ENCODE measurements at regions not wholly inside any gene's neighbourhood (a gene's known extent, or its start where the extent isn't known, plus 50 kb on each side); places are given as distances from the start of the nearest gene placed in this dataset.

DNA sequence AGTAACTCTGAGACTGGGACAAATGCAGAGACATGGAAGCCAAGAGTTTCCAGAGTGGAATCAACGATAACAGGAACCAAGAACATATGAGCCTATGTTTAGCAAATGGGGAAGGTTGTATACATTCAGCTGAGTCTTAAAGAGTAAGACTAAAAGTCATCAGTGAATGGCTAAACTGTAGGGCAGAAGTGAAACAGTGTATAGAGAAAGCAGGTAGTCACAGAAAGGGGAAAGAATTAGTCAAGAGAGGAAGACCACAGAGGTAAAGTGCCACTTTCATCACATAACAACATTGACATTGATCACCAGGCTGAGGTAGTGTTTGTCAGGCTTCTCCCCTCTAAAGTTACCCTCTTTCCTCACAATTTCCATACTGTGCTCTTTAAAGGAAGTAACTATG lies 306.5 kb upstream of the SPTLC3 start:
- no peak overlapping the region for H3K27ac ChIP-seq (ENCODE audit: extremely low read depth, low read depth, low read length)
- no peaks in the 10 kb centered on the region for H3K4me1 ChIP-seq (ENCODE audit: control insufficient read depth, insufficient read depth, low read length)
- ChIA-PET CTCF (interaction anchor here (0.6 kb wide), 1 partner anchor 26 kb away, joined by 3 read pairs; no protein-coding TSS in a partner anchor), POLR2A (no interaction called here)
- no peak overlapping the region for H3K4me3 ChIP-seq (ENCODE audit: low read depth, low read length)
- TF ChIP-seq ZBTB7A (tag by site-specific recombination; IDR thresholded peaks at IDR 0.05; ENCODE audit: low read depth) (no peak), ZNF555 (tag by site-specific recombination; conservative IDR thresholded peaks at IDR 0.05) (no peak), ZNF626 (tag by site-specific recombination; IDR thresholded peaks at IDR 0.05) (no peak), ZNF175 (tag by site-specific recombination; IDR thresholded peaks at IDR 0.05) (no peak), ZNF48 (tag by site-specific recombination; IDR thresholded peaks at IDR 0.05) (no peak), HOXD13 (CRISPR knock-in tag; IDR thresholded peaks at IDR 0.05; ENCODE audit: borderline replicate concordance) (no peak), ZFP3 (tag by site-specific recombination; IDR thresholded peaks at IDR 0.05; ENCODE audit: low read depth) (no peak), TRIM28 (IDR thresholded peaks at IDR 0.05; ENCODE audit: borderline replicate concordance, low read length) (no peak), SP7 (tag by site-specific recombination; IDR thresholded peaks at IDR 0.05) (no peak), OSR2 (tag by site-specific recombination; IDR thresholded peaks at IDR 0.05) (no peak), ZNF530 (tag by site-specific recombination; IDR thresholded peaks at IDR 0.05; ENCODE audit: low read depth) (no peak), ZNF571 (tag by site-specific recombination; IDR thresholded peaks at IDR 0.05) (no peak)
- TF ChIP-seq, protein P1, sequence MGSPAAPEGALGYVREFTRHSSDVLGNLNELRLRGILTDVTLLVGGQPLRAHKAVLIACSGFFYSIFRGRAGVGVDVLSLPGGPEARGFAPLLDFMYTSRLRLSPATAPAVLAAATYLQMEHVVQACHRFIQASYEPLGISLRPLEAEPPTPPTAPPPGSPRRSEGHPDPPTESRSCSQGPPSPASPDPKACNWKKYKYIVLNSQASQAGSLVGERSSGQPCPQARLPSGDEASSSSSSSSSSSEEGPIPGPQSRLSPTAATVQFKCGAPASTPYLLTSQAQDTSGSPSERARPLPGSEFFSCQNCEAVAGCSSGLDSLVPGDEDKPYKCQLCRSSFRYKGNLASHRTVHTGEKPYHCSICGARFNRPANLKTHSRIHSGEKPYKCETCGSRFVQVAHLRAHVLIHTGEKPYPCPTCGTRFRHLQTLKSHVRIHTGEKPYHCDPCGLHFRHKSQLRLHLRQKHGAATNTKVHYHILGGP (tag by site-specific recombination; IDR thresholded peaks at IDR 0.05): no peak
- TF ChIP-seq, protein P2, sequence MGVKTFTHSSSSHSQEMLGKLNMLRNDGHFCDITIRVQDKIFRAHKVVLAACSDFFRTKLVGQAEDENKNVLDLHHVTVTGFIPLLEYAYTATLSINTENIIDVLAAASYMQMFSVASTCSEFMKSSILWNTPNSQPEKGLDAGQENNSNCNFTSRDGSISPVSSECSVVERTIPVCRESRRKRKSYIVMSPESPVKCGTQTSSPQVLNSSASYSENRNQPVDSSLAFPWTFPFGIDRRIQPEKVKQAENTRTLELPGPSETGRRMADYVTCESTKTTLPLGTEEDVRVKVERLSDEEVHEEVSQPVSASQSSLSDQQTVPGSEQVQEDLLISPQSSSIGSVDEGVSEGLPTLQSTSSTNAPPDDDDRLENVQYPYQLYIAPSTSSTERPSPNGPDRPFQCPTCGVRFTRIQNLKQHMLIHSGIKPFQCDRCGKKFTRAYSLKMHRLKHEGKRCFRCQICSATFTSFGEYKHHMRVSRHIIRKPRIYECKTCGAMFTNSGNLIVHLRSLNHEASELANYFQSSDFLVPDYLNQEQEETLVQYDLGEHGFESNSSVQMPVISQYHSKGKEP (tag by site-specific recombination; IDR thresholded peaks at IDR 0.05): no peak
- TF ChIP-seq, protein P3, sequence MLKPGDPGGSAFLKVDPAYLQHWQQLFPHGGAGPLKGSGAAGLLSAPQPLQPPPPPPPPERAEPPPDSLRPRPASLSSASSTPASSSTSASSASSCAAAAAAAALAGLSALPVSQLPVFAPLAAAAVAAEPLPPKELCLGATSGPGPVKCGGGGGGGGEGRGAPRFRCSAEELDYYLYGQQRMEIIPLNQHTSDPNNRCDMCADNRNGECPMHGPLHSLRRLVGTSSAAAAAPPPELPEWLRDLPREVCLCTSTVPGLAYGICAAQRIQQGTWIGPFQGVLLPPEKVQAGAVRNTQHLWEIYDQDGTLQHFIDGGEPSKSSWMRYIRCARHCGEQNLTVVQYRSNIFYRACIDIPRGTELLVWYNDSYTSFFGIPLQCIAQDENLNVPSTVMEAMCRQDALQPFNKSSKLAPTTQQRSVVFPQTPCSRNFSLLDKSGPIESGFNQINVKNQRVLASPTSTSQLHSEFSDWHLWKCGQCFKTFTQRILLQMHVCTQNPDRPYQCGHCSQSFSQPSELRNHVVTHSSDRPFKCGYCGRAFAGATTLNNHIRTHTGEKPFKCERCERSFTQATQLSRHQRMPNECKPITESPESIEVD (tag by site-specific recombination; IDR thresholded peaks at IDR 0.05): no peak
- H3K9me3 ChIP-seq (ENCODE audit: control insufficient read depth, insufficient read depth, low read depth, low read length): no peaks in the 10 kb centered on the region
- H3K36me3 ChIP-seq (ENCODE audit: control insufficient read depth in 2 of 2, insufficient read depth in 1 of 2, low read length in 2 of 2): no peaks in the 10 kb centered on the region

DNA sequence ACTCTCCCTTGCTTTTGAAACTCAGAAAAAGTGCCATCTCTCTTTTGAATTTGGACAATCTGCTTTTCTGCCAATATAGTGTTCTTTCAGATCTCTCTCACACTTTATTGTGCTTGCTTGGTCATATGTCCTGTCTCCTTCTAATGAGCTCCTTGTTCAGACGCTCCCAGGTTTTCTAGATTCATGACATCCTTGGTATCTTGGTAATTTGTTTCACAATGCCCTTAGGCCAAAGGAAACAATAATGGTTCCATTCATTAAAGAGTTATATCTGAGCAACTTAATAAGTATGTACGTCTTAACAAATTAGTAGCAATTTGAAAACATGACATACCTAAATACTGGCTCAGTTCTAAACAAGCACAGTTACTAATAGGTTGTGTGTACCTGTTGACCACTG lies 293.4 kb upstream of the SPTLC3 start:
- Histone ChIP-seq H3K36me3 (ENCODE audit: control insufficient read depth in 2 of 2, insufficient read depth in 1 of 2, low read length in 2 of 2) (no peaks in the 10 kb centered on the region), H3K4me3 (ENCODE audit: low read depth, low read length) (no peak overlapping the region), H3K27ac (ENCODE audit: extremely low read depth, low read depth, low read length) (no peak overlapping the region), H3K9me3 (ENCODE audit: control insufficient read depth, insufficient read depth, low read depth, low read length) (no peaks in the 10 kb centered on the region), H3K4me1 (ENCODE audit: control insufficient read depth, insufficient read depth, low read length) (no peaks in the 10 kb centered on the region)
- ChIA-PET CTCF (no interaction called here), POLR2A (no interaction called here)
- TF ChIP-seq ZNF169 (tag by site-specific recombination; IDR thresholded peaks at IDR 0.05) (no peak), ZNF555 (tag by site-specific recombination; conservative IDR thresholded peaks at IDR 0.05) (no peak), KLF1 (tag by site-specific recombination; IDR thresholded peaks at IDR 0.05) (no peak)

DNA sequence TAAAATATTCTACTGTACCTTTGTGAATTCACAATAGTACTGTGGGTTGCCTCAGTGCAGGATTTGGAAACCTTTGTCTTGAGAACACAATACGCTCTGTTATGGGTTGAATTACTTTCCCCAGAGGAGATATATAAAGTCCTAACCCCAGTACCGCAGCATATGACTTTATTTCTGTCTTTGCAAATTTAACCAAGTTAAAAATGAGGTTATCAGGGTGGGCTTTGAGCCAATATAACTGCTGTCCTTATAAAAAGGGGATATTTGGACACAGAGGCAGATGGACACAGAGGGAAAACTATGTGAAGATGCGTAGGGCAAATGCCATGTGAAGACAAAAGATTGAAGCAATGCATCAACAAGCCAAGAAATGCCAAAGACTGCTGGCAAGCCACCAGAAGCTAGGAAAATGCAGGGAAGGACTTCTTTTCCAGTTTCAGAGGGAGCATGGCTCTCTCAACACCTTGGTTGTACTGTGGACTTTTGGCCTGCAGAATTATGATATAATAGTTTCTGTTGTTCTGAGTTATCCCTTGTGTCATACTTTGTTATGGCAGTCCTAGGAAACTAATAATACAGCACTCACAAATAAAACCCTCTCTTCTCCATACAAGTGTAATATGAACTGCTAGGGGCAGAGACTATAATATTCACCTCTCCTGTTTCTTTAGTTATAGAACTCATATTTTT lies 292.6 kb upstream of the SPTLC3 start:
- H3K27ac ChIP-seq (ENCODE audit: extremely low read depth, low read depth, low read length): no peak overlapping the region
- ChIA-PET CTCF (no interaction called here), POLR2A (no interaction called here)
- H3K4me1 ChIP-seq (ENCODE audit: control insufficient read depth, insufficient read depth, low read length): no peaks in the 10 kb centered on the region
- no peak overlapping the region for H3K4me3 ChIP-seq (ENCODE audit: low read depth, low read length)
- H3K9me3 ChIP-seq (ENCODE audit: control insufficient read depth, insufficient read depth, low read depth, low read length): no peaks in the 10 kb centered on the region
- H3K36me3 ChIP-seq (ENCODE audit: control insufficient read depth in 2 of 2, insufficient read depth in 1 of 2, low read length in 2 of 2): no peaks in the 10 kb centered on the region
- TF ChIP-seq ZFP37 (tag by site-specific recombination; IDR thresholded peaks at IDR 0.05) (no peak), ZSCAN23 (tag by site-specific recombination; IDR thresholded peaks at IDR 0.05) (no peak), ZNF155 (tag by site-specific recombination; IDR thresholded peaks at IDR 0.05) (no peak), SP7 (tag by site-specific recombination; IDR thresholded peaks at IDR 0.05) (no peak), ZNF48 (tag by site-specific recombination; IDR thresholded peaks at IDR 0.05) (no peak), BCL11A (tag by site-specific recombination; IDR thresholded peaks at IDR 0.05; ENCODE audit: low read depth) (no peak), ZNF324 (tag by site-specific recombination; IDR thresholded peaks at IDR 0.05) (no peak)
- TF ChIP-seq, protein P4, sequence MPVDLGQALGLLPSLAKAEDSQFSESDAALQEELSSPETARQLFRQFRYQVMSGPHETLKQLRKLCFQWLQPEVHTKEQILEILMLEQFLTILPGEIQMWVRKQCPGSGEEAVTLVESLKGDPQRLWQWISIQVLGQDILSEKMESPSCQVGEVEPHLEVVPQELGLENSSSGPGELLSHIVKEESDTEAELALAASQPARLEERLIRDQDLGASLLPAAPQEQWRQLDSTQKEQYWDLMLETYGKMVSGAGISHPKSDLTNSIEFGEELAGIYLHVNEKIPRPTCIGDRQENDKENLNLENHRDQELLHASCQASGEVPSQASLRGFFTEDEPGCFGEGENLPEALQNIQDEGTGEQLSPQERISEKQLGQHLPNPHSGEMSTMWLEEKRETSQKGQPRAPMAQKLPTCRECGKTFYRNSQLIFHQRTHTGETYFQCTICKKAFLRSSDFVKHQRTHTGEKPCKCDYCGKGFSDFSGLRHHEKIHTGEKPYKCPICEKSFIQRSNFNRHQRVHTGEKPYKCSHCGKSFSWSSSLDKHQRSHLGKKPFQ (tag by site-specific recombination; IDR thresholded peaks at IDR 0.05): no peak
